ENCODE measurements at regions not wholly inside any gene's neighbourhood (a gene's known extent, or its start where the extent isn't known, plus 50 kb on each side); places are given as distances from the start of the nearest gene placed in this dataset.

- no peak for DNase-seq (ENCODE audit: low spot score)
These were observed 303.8 kb downstream of the TLE3 start for GRCh38 chr15:69793781-69794451.

GRCh38 chr15:69794645-69795469 is 302.9 kb downstream of the TLE3 start:
- no peak for DNase-seq (ENCODE audit: low spot score)

DNA sequence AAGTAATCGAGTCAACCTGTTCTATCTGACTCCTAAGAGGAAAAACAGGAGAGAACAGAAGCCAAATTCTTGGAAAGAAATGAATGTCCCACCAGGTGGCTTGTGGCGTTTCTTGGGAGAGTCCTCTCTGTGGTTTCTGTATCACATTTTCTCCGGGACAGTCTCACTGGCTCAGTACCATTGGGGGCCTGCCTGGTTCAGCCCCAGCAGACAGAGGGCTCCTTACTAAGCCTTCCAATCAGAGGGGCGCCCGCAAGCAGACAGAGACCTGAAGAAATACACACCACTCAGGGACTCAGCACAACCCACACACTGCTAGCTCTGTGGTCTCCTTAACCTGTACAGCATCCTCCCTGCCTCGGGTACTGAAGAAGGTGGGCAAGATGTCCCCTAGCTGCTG is 302.1 kb downstream of the TLE3 start:
- DNase-seq (ENCODE audit: low spot score): no peak

- no peak for DNase-seq (ENCODE audit: low spot score)
These were observed 300.6 kb downstream of the TLE3 start for GRCh38 chr15:69797051-69797595.

DNA sequence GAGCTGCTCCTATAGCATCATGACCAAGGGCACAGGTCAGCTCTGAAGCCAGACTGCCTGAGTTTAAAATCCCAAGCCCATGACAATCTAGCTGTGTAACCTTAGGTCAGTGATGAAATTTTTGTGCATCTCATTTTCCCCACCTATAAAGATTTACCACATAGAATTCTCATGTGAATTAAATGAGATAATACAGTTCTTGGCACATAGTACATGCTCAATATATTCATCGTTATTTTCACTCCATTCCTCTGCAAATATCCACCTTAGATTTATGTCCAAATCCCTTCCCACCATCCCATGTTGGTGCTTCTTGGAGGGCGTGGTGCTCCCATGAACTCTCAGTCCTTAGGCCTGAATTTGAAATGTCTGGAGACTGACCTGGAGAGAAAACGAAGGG is 300.1 kb downstream of the TLE3 start:
- no peak for DNase-seq (ENCODE audit: low spot score)

GRCh38 chr15:69798481-69799250 is 299.1 kb downstream of the TLE3 start:
- DNase-seq (ENCODE audit: low spot score): no peak

- no peak for DNase-seq (ENCODE audit: low spot score)
These were observed 296.6 kb downstream of the TLE3 start for GRCh38 chr15:69801144-69801543.

GRCh38 chr15:69802432-69802831 is 295.3 kb downstream of the TLE3 start:
- DNase-seq (ENCODE audit: low spot score): no peak

DNA sequence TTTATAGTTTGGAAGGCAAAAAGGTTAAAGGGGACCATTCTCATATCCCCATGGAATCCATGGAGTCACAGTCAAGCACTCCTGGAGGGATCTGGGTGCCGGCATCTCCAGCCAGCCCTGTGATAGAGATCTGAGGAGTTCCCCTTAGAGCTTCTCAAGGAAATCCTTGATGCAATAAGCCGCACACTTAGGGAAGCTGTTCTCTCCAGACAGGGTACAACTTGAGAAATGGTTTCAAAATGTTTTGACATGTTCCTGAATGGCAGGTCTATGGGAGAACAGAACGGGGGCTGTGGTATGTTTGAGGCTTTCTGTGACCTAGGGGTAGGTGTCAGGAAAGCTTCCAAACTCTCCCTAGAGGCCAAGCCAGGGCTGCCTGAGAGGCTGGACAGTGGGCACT is 292.9 kb downstream of the TLE3 start:
- no peak for DNase-seq (ENCODE audit: low spot score)

DNA sequence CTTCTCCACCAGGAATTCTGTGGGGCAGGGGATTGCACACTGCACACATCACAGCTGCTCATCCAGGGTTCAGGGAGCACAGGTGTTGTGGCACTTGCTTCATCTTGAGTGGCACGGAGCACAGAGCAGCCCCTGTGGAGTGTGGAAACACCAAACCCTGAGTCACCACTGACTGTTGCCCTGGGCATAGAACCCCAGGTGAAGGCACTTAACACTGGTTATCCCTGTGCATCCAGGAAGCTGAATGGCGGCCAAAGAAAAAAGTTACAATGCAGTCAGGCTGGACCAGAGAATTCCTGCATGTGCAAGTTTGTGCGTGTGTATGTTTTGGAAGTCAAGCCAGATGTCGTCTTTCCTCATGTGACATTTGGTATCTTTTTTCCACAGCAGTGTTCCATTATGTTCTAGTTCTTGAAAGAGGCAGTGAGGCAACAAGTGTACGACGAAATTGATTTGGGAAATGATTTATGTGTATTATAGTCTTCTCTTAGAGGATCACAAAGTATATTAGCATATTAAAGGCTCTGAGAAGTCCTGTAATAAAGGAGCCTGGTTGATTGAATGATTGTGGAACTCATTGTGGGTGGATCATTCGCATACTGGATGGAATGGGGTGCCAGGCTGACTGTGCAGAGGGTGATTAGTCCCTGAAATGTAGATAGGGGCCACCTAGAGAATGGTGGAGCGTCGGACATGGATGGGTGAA is 292.3 kb downstream of the TLE3 start:
- DNase-seq (ENCODE audit: low spot score): no peak

DNA sequence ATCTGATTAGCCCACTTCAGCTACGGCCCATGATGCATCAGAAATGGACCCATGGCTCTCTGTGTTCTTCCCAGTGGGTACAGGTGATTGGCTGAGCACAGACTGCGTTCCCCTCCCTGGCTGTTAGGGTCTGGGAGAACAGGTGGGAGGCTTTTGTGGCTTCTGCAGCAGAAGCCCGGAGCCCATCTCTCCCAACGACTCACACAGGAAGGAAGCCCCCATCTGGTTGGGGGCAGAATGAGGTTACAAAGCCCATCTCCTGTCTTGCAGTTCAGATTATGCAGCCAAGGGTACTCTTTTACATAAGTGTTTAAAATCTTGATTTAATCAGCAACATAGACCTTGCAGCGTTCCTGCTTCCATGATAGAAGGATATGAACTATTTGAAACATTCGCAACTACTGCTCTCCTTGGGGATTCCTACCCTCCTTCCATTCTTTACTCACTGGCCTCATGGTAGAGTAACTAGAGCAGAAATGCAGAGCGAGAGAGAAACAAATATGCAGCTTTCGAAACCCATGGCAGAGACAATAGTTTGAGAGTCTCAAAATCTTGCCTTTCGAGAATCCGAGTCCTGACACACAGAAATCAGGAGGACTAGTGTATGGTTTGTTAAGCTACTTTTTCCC is 291.3 kb downstream of the TLE3 start:
- no peak for DNase-seq (ENCODE audit: low spot score)

GRCh38 chr15:69807721-69808120 is 290.0 kb downstream of the TLE3 start:
- peak; percentile 11 for DNase-seq (ENCODE audit: low spot score)

- no peak for DNase-seq (ENCODE audit: low spot score)
These were observed 289.0 kb downstream of the TLE3 start for GRCh38 chr15:69808756-69809155.

DNA sequence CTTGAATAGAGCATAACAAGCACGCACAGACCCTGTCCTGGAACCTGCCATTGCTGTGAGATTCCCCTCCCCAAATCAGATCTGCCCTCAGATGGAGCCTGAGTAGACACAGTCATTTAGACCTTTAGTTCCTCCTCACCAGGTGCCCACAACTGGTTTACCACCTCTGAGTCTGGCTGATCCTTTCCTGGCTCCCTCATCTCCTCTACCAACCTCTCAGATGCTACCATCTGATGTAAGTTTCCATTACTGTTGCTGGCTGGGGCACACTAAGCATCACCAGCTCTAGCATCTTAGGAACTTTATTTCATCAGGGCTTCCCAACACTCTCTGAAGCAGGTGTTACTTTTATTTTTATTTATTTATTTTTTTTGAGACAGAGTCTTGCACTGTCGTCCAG is 288.3 kb downstream of the TLE3 start:
- no peak for DNase-seq (ENCODE audit: low spot score)

- DNase-seq (ENCODE audit: low spot score): no peak
These were observed 287.0 kb downstream of the TLE3 start for GRCh38 chr15:69810431-69811354.

- DNase-seq (ENCODE audit: low spot score): no peak
These were observed 284.9 kb downstream of the TLE3 start for GRCh38 chr15:69812861-69813261.

GRCh38 chr15:69813881-69814280 is 283.8 kb downstream of the TLE3 start:
- DNase-seq (ENCODE audit: low spot score): no peak

GRCh38 chr15:69814932-69815331 is 282.8 kb downstream of the TLE3 start:
- DNase-seq (ENCODE audit: low spot score): no peak

- no peak for DNase-seq (ENCODE audit: low spot score)
These were observed 281.9 kb downstream of the TLE3 start for GRCh38 chr15:69815793-69816192.

GRCh38 chr15:69816522-69816921 is 281.2 kb downstream of the TLE3 start:
- DNase-seq (ENCODE audit: low spot score): no peak
